Fibroblast of skin of abdomen (primary cell): ENCODE measurements at regions not wholly inside any gene's neighbourhood (a gene's known extent, or its start where the extent isn't known, plus 50 kb on each side); places are given as distances from the start of the nearest gene placed in this dataset.

ENCODE experiments used
- DNase-seq: peaks from one replicate; pipeline ENCODE4 v3.0.0-alpha.2; 2013

DNA sequence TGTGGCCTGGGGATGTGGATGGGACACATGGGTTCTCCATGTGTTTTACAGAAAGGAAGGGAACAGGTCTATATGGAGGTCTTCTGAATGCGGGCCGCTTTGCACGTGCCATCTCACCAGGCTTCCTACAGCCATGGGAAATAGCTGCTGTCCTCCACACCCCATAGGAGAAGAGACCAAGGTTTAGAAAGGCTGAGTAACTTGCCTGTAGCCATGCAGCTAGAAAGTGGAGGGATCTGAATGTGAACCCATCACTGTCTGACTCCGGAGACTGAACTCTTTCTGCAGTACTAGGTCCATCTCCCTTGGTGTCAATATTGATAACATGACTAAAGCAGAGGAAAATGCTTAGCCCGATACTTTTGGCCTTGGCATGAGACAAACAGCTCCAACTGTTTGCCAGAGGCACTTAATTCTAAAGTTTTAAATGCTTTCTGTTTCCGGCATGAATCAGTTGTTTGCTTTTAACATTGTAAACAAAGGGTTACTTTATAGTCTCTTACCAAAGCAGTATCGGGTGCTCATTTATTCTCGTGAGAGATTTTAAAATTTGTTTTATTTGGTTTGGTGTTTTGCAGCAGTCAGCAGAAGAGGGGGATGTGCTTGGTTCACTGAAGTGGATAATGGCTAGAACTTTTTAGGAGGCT, 64.8 kb upstream of the LOXL4 start:
- DNase-seq = no peak

DNA sequence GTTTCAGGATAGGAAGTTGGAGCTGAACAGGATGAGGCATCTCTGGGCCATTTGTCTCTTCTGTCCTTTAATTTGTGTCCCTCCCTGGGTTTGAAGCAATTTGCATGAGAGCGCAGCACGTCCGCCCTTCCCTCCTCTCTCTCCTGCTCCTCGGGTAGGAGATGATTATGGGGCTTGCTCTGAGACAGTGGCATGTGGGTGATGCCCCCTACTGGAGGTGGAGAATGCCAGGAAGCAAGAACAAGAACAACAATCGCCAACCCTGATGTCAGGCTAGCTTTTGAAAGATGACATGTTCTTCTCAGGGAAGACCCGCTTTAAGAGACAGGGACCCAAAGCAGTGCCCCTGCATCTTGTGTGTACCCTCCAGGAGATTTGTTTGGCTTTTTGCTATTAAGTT, 63.9 kb upstream of the LOXL4 start:
- no peak for DNase-seq

DNA sequence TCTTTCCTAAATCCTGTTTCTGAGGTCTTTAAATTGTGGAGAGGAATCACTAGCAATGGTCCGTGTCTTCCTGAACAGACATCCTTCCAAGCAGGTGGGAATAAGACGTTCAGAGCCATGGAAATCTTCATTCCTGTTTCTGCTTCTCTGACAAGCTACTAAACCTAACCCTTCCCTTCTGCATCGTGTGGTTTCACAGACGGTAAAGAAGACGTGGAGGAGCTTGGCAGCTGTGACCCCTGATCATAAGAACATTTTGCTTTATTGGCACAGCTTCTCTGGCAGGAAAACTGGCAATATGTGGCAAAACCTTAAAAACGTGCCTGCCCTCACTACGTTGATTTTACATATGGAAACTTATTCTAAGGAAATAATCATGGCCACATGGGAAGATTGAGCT, 63.0 kb upstream of the LOXL4 start:
- DNase-seq = no peak

DNA sequence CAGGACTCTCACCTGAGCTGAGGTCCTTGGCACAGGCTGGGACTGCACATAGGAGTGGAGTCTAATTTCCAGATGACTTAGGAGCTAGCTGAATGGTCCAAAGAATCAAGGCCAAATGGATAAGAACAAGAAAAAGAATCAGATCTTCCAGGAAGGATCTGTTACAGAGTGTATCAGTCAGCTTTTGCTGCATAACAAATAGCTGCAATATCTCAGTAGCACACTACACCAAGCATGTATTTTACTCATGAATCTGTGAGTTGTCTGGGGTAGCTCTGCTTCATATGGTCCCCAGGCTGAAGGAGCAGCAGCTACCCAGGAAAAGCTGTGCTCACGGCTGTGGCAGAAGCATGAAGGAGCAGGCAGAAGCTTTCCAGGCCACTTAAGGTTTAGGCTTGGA, 60.6 kb upstream of the LOXL4 start:
- no peak for DNase-seq

DNA sequence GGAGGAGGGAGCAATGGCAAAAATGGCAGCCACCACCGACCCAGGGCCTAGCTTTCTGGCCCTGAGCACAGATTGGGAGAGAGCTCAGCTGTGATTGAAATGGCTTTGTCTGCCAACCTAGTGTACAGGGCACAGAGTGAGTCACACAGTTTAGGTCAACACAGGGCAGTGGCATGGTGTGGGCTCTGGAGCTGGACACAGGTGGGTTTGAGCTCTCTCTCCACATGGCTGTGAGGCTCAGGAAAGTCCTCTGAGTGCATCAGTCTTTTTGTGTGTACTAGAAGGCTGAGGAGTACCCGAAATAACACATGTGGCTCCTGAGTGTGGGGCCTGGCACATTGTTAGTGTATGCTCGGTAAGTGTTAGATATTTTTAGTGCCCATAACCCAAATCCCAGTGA, 60.2 kb upstream of the LOXL4 start:
- DNase-seq = no peak

DNA sequence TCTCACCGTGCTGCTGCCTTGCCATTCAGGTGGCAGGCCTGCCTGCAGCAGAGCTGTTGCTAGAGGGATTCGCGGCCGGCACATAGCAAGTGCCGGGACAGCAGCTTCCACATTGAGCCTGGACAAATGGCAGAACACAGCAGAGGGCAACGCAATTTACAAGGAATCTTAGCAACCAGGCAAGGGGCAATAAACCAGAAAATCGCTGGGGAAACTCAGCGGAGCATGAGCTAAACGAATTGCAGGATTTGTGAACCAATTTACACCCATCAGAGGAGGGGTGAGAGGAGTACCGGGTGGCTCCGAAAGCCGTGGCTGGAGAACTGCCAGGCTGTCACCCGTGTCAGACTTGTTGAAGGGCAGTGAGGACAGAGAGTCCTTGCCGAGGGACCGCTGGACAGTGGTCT, 58.6 kb upstream of the LOXL4 start:
- DNase-seq = no peak

DNA sequence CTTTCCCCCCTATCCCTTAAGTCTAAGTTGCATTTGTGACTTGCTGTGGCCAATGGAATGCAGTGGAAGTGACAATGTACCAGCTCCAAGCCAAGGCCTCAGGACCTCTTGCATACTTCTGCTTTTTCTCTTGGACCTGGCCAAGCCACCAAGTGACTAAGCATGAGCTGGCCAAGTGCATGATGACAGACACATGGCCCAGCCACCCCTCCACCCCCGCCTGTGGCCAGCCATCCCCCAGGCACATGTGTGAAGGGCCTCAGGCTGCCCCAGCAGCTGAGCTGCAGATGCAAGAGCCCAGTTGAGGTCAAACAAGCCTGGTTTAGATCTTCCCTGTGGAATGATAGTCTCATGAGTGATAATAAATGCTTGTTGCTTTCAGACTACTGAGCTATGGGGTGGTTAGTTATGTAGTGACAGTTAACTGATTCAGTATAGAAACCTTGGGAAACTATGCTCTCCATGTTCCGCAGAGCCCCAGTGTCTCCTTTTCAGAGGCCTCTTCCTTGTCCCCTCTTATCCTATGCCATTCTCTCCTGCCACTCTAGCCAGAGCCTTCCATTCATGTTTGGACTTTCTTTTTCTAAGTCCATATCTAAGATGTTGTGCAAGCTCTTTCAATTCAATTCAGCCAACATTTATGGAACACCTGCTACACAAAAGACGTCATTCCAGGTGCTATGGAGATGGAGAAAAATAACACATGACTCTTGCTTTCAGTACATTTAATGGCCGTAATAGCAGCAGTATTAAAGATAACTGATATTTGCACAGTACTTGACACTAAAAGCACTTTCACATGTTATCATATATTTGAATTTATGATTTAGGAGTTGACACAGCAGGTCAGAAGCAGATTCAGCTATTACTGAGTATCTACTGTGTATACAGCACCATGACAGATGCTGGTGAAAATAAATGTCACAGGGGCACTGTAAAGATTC, 55.5 kb upstream of the LOXL4 start:
- DNase-seq = peak; percentile 98

DNA sequence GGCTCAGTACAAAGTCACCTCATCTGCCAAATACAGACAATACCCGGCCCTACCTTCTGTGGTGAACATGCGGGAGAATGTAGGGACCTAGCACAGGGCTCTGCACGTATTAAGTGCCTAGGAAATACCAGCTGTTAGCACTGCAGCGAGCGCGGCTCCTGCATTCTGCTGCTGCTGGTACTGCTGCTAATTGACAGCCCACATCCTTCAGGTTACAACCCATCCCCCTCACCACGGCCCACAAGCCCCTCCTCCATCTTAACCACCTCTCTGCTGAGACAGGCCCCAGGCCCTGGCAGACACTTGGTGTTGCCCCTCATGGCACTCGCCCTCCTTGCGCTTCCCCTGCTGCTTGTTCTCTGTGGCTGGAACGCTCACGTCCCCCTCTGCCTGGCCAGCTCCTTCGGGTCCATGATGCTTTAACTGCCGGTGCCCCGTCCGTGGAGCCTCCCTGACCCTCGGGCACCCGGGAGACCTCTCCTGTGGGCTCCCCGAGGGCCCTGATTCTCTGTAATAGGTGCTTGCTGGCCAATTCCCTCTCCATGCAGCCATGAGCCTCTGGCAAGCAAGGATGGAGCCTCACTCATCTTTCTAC, 53.3 kb upstream of the LOXL4 start:
- DNase-seq = no peak

DNA sequence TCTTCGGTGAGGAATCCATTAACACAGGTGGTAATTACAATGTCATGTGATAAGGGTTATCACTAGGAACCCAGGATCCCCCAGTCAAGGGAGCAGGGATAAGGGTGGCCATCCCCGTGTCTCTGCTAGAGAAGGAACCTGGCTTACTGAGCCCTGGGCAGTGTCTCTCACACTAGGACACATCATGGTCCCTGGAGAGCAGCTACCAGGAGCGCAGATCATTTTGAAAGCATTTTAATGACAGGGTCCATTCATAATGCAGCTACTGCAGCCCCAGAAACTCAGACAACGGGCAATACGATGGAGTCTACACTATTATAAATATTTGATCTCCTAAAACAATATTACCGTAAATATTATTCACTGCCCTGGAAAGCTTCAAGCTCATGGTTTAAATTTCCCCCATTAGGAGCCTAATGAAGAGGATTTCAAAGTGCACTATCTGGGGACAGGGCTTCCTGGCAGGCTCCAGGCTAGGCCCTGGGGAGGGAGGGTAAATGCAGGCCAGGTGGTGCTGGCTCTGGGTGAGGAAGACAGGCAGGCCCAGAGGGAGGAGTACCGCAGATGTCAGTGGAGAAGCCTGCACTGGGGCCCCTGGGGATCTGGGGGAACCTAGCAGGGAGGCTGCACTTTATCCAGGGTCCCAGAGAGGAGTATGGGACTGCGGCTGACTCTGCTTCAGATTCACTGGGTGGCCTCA, 52.6 kb upstream of the LOXL4 start:
- DNase-seq = no peak

DNA sequence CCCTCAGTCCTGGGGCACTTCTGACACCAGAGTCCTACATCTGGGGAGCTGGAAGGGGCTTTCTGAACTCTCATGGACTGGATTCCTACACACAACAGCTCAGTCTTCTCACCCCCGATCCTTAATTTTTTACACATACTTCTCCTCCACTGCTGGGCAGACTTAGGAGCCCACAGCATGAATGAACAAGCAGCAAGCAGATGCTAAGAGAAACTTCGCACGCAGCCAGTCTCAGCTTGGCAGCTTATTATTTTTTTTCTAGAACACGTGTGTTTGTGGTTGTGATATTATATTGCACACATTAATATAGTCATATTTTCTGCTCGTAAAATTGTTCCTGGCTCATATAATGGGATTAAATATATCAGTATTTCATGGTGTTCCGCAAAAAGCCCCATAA, 50.9 kb upstream of the LOXL4 start:
- peak; percentile 51 for DNase-seq
